Trophoblast cell (in vitro differentiated cells and primary cell): ENCODE measurements at regions not wholly inside any gene's neighbourhood (a gene's known extent, or its start where the extent isn't known, plus 50 kb on each side); places are given as distances from the start of the nearest gene placed in this dataset.
"Not testable (repeated sequence)": the region's sequence is repeated elsewhere in the genome, so short reads cannot be mapped to it uniquely, and the experiment has no call there.

ENCODE experiments used
- DNase-seq, 2 donors: peaks; one replicate each; pipeline ENCODE4 v3.0.0-alpha.2; 2016
- H2AFZ ChIP-seq: 2 replicates; pipeline ENCODE4 v1.6.1; 2013; ENCODE audit warnings: low read length, moderate library complexity, mild to moderate bottlenecking; ENCODE audit not compliant: insufficient read depth, poor library complexity
- H2AK5ac ChIP-seq: 2 replicates; pipeline ENCODE4 v1.6.1; 2013; ENCODE audit warnings: mild to moderate bottlenecking, low read length
- H2BK120ac ChIP-seq: 2 replicates; pipeline ENCODE4 v1.6.1; 2013; ENCODE audit warnings: low read length, mild to moderate bottlenecking, moderate library complexity; ENCODE audit not compliant: insufficient read depth, poor library complexity
- H2BK12ac ChIP-seq: 2 replicates; pipeline ENCODE4 v1.6.1; 2013; ENCODE audit warnings: mild to moderate bottlenecking, low read length, moderate library complexity
- H2BK5ac ChIP-seq: 2 replicates; pipeline ENCODE4 v1.6.1; 2013; ENCODE audit warnings: low read length, low read depth, moderate library complexity, mild to moderate bottlenecking; ENCODE audit not compliant: poor library complexity
- H3K14ac ChIP-seq: 2 replicates; pipeline ENCODE4 v1.6.1; 2013; ENCODE audit warnings: mild to moderate bottlenecking, low read length
- H3K18ac ChIP-seq: 2 replicates; pipeline ENCODE4 v1.6.1; 2013; ENCODE audit warnings: mild to moderate bottlenecking, low read length
- H3K23ac ChIP-seq: 2 replicates; pipeline ENCODE4 v1.6.1; 2013; ENCODE audit warnings: low read length
- H3K27ac ChIP-seq: 2 replicates; pipeline ENCODE4 v1.5.1; 2013; ENCODE audit warnings: low read depth, mild to moderate bottlenecking, inconsistent platforms, low read length, moderate library complexity
- H3K27me3 ChIP-seq: 2 replicates; pipeline ENCODE4 v1.6.1; 2013; ENCODE audit warnings: inconsistent platforms, mild to moderate bottlenecking, low read length, moderate library complexity; ENCODE audit not compliant: insufficient read depth
- H3K36me3 ChIP-seq, 2 experiments: 1 replicate in 1 of 2; 2 replicates in 1 of 2; pipeline ENCODE4 v1.6.1; 2013; ENCODE audit warnings: low read length in 2 of 2, mild to moderate bottlenecking in 2 of 2, moderate library complexity in 1 of 2; ENCODE audit not compliant: insufficient read depth in 2 of 2, control insufficient read depth in 1 of 2
- H3K4ac ChIP-seq: 2 replicates; pipeline ENCODE4 v1.6.1; 2013; ENCODE audit warnings: low read depth, mild to moderate bottlenecking, low read length, moderate library complexity
- H3K4me1 ChIP-seq, 2 experiments: 1 replicate in 1 of 2; 2 replicates in 1 of 2; pipeline ENCODE4 v1.6.1; 2013; ENCODE audit warnings: low read length in 2 of 2, mild to moderate bottlenecking in 2 of 2, moderate library complexity in 1 of 2; ENCODE audit not compliant: insufficient read depth in 2 of 2, control insufficient read depth in 1 of 2
- H3K4me2 ChIP-seq: 2 replicates; pipeline ENCODE4 v1.6.1; 2013; ENCODE audit warnings: inconsistent platforms, mild to moderate bottlenecking, low read length, moderate library complexity
- H3K4me3 ChIP-seq: 2 replicates; pipeline ENCODE4 v1.5.1; 2013; ENCODE audit warnings: mild to moderate bottlenecking, low read depth, low read length, inconsistent platforms
- H3K79me1 ChIP-seq: one replicate; pipeline ENCODE4 v1.6.1; 2013; ENCODE audit warnings: low read length
- H3K79me2 ChIP-seq: 2 replicates; pipeline ENCODE4 v1.6.1; 2013; ENCODE audit warnings: low read length, mild to moderate bottlenecking; ENCODE audit not compliant: control insufficient read depth, insufficient read depth, poor library complexity
- H3K9ac ChIP-seq: 2 replicates; pipeline ENCODE4 v1.6.1; 2013; ENCODE audit warnings: mild to moderate bottlenecking, low read length
- H3K9me3 ChIP-seq: 2 replicates; pipeline ENCODE4 v1.6.1; 2013; ENCODE audit warnings: low read depth, mild to moderate bottlenecking, control low read depth, inconsistent platforms, low read length; ENCODE audit not compliant: insufficient read depth
- H4K12ac ChIP-seq: 2 replicates; pipeline ENCODE4 v1.6.1; 2013; ENCODE audit warnings: low read depth, mild to moderate bottlenecking, low read length, moderate library complexity
- H4K8ac ChIP-seq: 2 replicates; pipeline ENCODE4 v1.6.1; 2013; ENCODE audit warnings: low read depth, mild to moderate bottlenecking, low read length, moderate library complexity
- H4K91ac ChIP-seq: one replicate; pipeline ENCODE4 v1.6.1; 2013; ENCODE audit warnings: low read depth, mild to moderate bottlenecking, low read length, moderate library complexity
- WGBS: extraction: QIAGEN DNeasy Blood & Tissue Kit; methylation state at CpG from one replicate; pipeline ENCODE4 v1.1.7; 2013; ENCODE audit warnings: missing lambda C conversion rate; ENCODE audit not compliant: insufficient read length, insufficient coverage; ENCODE audit errors: extremely low coverage; 5-methylcytosine and 5-hydroxymethylcytosine counted together

- Histone ChIP-seq H3K79me2 (no peaks in the 10 kb centered on the region), H2AFZ (no peak overlapping the region)
- no peak for DNase-seq
Measured at GRCh38 chr21:22374218-22374969, 1376.2 kb downstream of the NCAM2 start.

DNA sequence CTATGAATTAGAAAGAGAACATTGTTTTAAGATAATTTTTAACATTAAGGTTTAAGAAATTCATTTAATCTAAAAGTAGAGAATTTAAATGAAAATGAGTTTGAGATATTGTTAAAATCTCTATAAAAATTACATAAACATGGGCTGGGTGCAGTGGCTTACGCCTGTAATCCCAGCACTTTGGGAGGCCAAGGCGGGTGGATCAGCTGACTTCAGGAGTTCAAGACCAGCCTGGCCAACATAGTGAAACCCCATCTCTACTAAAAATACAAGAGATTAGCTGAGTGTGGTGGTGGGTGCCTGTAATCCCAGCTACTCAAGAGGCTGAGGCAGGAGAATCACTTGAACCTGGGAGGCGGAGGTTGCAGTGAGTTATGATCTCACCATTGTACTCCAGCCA is 1379.6 kb downstream of the NCAM2 start:
- H3K4me3 ChIP-seq, H2AK5ac ChIP-seq, DNase-seq, H2BK5ac ChIP-seq, H2BK12ac ChIP-seq, H2BK120ac ChIP-seq, H3K36me3 ChIP-seq, H3K4me1 ChIP-seq, H3K9me3 ChIP-seq, H4K12ac ChIP-seq, H3K9ac ChIP-seq, H4K91ac ChIP-seq, H4K8ac ChIP-seq, H2AFZ ChIP-seq, H3K4ac ChIP-seq, H3K23ac ChIP-seq, H3K79me1 ChIP-seq, H3K4me2 ChIP-seq, H3K18ac ChIP-seq, H3K27ac ChIP-seq, H3K14ac ChIP-seq, H3K79me2 ChIP-seq, H3K27me3 ChIP-seq: not testable (repeated sequence)
- no CpG with 5 or more reads among the region's 3 CpGs for whole genome bisulfite sequencing

More at GRCh38 chr21:22374218-22374969, 1376.2 kb downstream of the NCAM2 start:
- H3K79me1 ChIP-seq: no peaks in the 10 kb centered on the region
- H4K12ac ChIP-seq: no peak overlapping the region
- H2BK12ac ChIP-seq: no peak overlapping the region
- no peak overlapping the region for H3K4me3 ChIP-seq
- no peak overlapping the region for H3K27ac ChIP-seq
- H3K18ac ChIP-seq: no peak overlapping the region
- H4K91ac ChIP-seq: no peak overlapping the region
- no peaks in the 10 kb centered on the region for H3K4me1 ChIP-seq
- H3K14ac ChIP-seq: no peak overlapping the region
- H3K9me3 ChIP-seq: no peaks in the 10 kb centered on the region
- H3K9ac ChIP-seq: no peak overlapping the region
- H3K27me3 ChIP-seq: no peaks in the 10 kb centered on the region
- no peaks in the 10 kb centered on the region for H3K36me3 ChIP-seq
- no peak overlapping the region for H3K4me2 ChIP-seq
- H3K23ac ChIP-seq: no peak overlapping the region
- no peak overlapping the region for H2BK120ac ChIP-seq
- H2BK5ac ChIP-seq: no peak overlapping the region
- WGBS: no CpG with 5 or more reads among the region's 7 CpGs
- H2AK5ac ChIP-seq: no peak overlapping the region
- H4K8ac ChIP-seq: no peak overlapping the region
- no peak overlapping the region for H3K4ac ChIP-seq

- DNase-seq: no peak
- Histone ChIP-seq H3K9ac (no peak overlapping the region), H3K4ac (no peak overlapping the region), H3K79me2 (no peaks in the 10 kb centered on the region), H3K36me3 (no peaks in the 10 kb centered on the region), H4K12ac (no peak overlapping the region), H3K27me3 (no peaks in the 10 kb centered on the region), H3K4me2 (no peak overlapping the region), H2BK5ac (no peak overlapping the region), H3K9me3 (no peaks in the 10 kb centered on the region), H3K18ac (no peak overlapping the region), H4K91ac (no peak overlapping the region), H2AFZ (no peak overlapping the region), H3K4me3 (no peak overlapping the region), H2BK12ac (no peak overlapping the region), H4K8ac (no peak overlapping the region), H3K79me1 (no peaks in the 10 kb centered on the region), H2BK120ac (no peak overlapping the region), H3K23ac (no peak overlapping the region), H3K4me1 (no peaks in the 10 kb centered on the region), H2AK5ac (no peak overlapping the region), H3K27ac (no peak overlapping the region), H3K14ac (no peak overlapping the region)
Measured at GRCh38 chr21:22393324-22393723, 1395.1 kb downstream of the NCAM2 start.

DNA sequence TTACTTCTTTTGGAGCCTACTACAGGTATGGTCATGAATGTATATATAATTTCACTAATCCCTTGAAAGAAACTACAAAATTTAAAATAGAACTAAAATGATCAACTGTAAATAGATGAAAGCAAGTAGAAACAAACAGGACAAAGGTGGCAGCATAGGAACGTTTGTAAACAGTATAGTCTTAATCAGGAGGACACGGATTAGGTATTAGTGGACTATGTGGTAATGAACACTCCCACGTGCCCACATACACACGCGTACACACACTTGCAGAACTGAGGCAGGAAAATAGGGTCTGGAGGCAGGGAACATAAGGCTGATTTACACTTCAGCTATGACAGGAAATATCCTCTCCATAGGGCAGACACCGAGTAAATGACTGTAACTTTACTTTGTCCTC is 1397.8 kb downstream of the NCAM2 start:
- Histone ChIP-seq H4K8ac (no peak overlapping the region), H3K4ac (no peak overlapping the region), H3K23ac (no peak overlapping the region), H2AK5ac (no peak overlapping the region), H2BK5ac (no peak overlapping the region), H4K12ac (no peak overlapping the region), H3K4me3 (no peak overlapping the region), H4K91ac (no peak overlapping the region), H2AFZ (no peak overlapping the region), H3K79me2 (no peaks in the 10 kb centered on the region), H3K79me1 (no peaks in the 10 kb centered on the region), H3K14ac (no peak overlapping the region), H3K4me1 (no peaks in the 10 kb centered on the region), H2BK120ac (no peak overlapping the region), H3K27ac (no peak overlapping the region), H3K36me3 (no peaks in the 10 kb centered on the region), H2BK12ac (no peak overlapping the region), H3K9me3 (no peaks in the 10 kb centered on the region), H3K27me3 (no peaks in the 10 kb centered on the region), H3K9ac (no peak overlapping the region), H3K18ac (no peak overlapping the region), H3K4me2 (no peak overlapping the region)
- no peak for DNase-seq
- no CpG with 5 or more reads among the region's 6 CpGs for WGBS
